SK-N-SH (cell line): ENCODE measurements at regions not wholly inside any gene's neighbourhood (a gene's known extent, or its start where the extent isn't known, plus 50 kb on each side); places are given as distances from the start of the nearest gene placed in this dataset.

Source experiments
- CTCF ChIA-PET: fragments of 300-600, 350-600 bp; formaldehyde crosslinking; extraction: SDS; loops from one replicate; lab custom pipeline; 2021; lab: Yijun Ruan, JAX
- POLR2A ChIA-PET: fragments of 350-600 bp; sonication (Branson Sonifier 250); formaldehyde crosslinking; extraction: SDS; loops from one replicate; lab custom pipeline; 2020; ENCODE audit warnings: antibody characterized with exemption, inconsistent platforms; lab: Yijun Ruan, JAX
- DNase-seq: peaks from one replicate; pipeline ENCODE4 v3.0.0; 2012
- H2AFZ ChIP-seq: fragments of 200-600 bp; sonication (generic); 2 replicates; pipeline ENCODE4 v1.8.1; 2016; ENCODE audit warnings: antibody characterized with exemption, mild to moderate bottlenecking, low read depth
- H3F3A ChIP-seq: fragments of 200-600 bp; sonication (generic); replicated peaks from 2 replicates; pipeline ENCODE3; 2016; ENCODE audit warnings: antibody characterized with exemption, mild to moderate bottlenecking; ENCODE audit not compliant: insufficient read depth
- H3K27ac ChIP-seq, 2 experiments: fragments of 200-500 bp in 1 of 2; fragments of 200-600 bp in 1 of 2; sonication (Bioruptor generic) in 1 of 2; sonication (generic), shearing (Covaris generic) in 1 of 2; 2 replicates each; pipeline versions ENCODE4 v1.5.1 to v1.6.1; 2014 to 2016; ENCODE audit warnings: low read depth in 2 of 2, inconsistent platforms in 1 of 2, low read length in 1 of 2, mild to moderate bottlenecking in 1 of 2, mixed read lengths in 1 of 2
- H3K27me3 ChIP-seq: fragments of 200-600 bp; sonication (generic), shearing (Covaris generic); 2 replicates; pipeline ENCODE4 v1.6.1; 2016; ENCODE audit warnings: mixed run types; ENCODE audit not compliant: insufficient read depth
- H3K36me3 ChIP-seq, 2 experiments: fragments of 200-500 bp in 1 of 2; fragments of 200-600 bp in 1 of 2; sonication (Bioruptor generic) in 1 of 2; sonication (generic) in 1 of 2; replicated peaks in 1 of 2; 2 replicates each; pipeline versions ENCODE3 to v1.5.1; 2014 to 2016; ENCODE audit warnings: low read length in 1 of 2, mild to moderate bottlenecking in 1 of 2; ENCODE audit not compliant: insufficient read depth in 2 of 2, control insufficient read depth in 1 of 2
- H3K4me1 ChIP-seq, 2 experiments: fragments of 200-500 bp in 1 of 2; fragments of 200-600 bp in 1 of 2; sonication (Bioruptor generic) in 1 of 2; sonication (generic), shearing (Covaris generic) in 1 of 2; 2 replicates each; pipeline versions ENCODE4 v1.5.1 to v1.6.1; 2014 to 2016; ENCODE audit warnings: low read depth in 1 of 2, low read length in 1 of 2, mixed run types in 1 of 2; ENCODE audit not compliant: insufficient read depth in 2 of 2, control insufficient read depth in 1 of 2
- H3K4me2 ChIP-seq: fragments of 200-600 bp; sonication (generic), shearing (Covaris generic); 2 replicates; pipeline ENCODE4 v1.6.1; 2017; ENCODE audit warnings: mixed run types
- H3K4me3 ChIP-seq, 2 experiments: fragments of 200-500 bp in 1 of 2; fragments of 200-600 bp in 1 of 2; sonication (Bioruptor generic) in 1 of 2; sonication (generic), shearing (Covaris generic) in 1 of 2; 2 replicates each; pipeline versions ENCODE4 v1.5.1 to v1.8.1; 2014 to 2016; ENCODE audit warnings: low read depth in 2 of 2, inconsistent platforms in 1 of 2, low read length in 1 of 2, mild to moderate bottlenecking in 1 of 2, mixed read lengths in 1 of 2, moderate library complexity in 1 of 2
- H3K79me2 ChIP-seq: fragments of 200-600 bp; sonication (generic); 2 replicates; pipeline ENCODE4 v1.8.1; 2017; ENCODE audit warnings: mild to moderate bottlenecking; ENCODE audit not compliant: insufficient read depth
- H3K9ac ChIP-seq: fragments of 200-600 bp; sonication (generic); 2 replicates; pipeline ENCODE4 v1.6.1; 2017; ENCODE audit warnings: mixed run types
- H3K9me2 ChIP-seq: fragments of 200-600 bp; sonication (generic); 2 replicates; pipeline ENCODE4 v1.6.1; 2017; ENCODE audit warnings: mixed run types
- H3K9me3 ChIP-seq: fragments of 200-600 bp; sonication (generic); 2 replicates; pipeline ENCODE4 v1.6.1; 2017; ENCODE audit warnings: mixed run types, mild to moderate bottlenecking, moderate library complexity
- H4K20me1 ChIP-seq: fragments of 200-600 bp; sonication (generic); 2 replicates; pipeline ENCODE4 v1.6.1; 2017; ENCODE audit warnings: mild to moderate bottlenecking, mixed run types; ENCODE audit not compliant: insufficient read depth
- FOSL2 ChIP-seq: IDR thresholded peaks from 2 replicates; pipeline ENCODE4 v1.4.0; 2012; ENCODE audit warnings: low read depth, mild to moderate bottlenecking, moderate library complexity, borderline replicate concordance
- SIN3A ChIP-seq: IDR thresholded peaks from 2 replicates; pipeline ENCODE4 v1.6.1; 2012; ENCODE audit warnings: low read depth, mild to moderate bottlenecking, low read length, moderate library complexity, borderline replicate concordance
- TCF12 ChIP-seq: IDR thresholded peaks from 2 replicates; pipeline ENCODE4 v1.4.0; 2012
- USF2 ChIP-seq: fragments of 150-350 bp; IDR thresholded peaks from 2 replicates; pipeline ENCODE4 v1.6.1; 2017; ENCODE audit warnings: antibody characterized with exemption, low read length, low read depth, borderline replicate concordance
- WGBS: methylation state at CpG from one replicate; pipeline ENCODE4 v1.1.6; 2017; ENCODE audit warnings: low lambda C conversion rate; 5-methylcytosine and 5-hydroxymethylcytosine counted together
- TF ChIP-seq, protein P1 (sequence below): IDR thresholded peaks from 2 replicates; pipeline ENCODE4 v1.6.1; 2012; ENCODE audit warnings: mild to moderate bottlenecking, low read depth, low read length, moderate library complexity
- TF ChIP-seq, protein P2 (sequence below): IDR thresholded peaks from 2 replicates; pipeline ENCODE4 v1.4.0; 2012; ENCODE audit warnings: low read depth

DNA sequence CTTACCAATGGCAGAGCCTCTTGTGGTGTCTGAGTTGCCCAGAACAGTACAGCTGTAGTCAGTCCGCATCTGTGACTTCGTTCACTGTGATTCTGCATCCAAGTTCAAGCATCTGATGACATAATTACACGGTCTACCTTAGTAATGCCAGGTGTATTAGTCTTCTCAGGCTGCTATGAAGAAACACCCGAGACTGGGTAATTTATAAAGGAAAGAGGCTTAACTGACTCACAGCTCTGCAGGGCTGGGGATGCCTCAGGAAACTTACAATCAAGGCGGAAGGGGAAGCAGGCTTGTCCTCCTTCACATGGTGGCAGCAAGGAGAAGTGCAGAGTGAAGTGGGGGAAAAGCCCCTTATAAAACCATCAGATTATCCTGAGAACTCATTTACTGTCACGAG is 163.9 kb upstream of the SULF2 start (continued):
- TF ChIP-seq USF2, result no peak

GRCh38 chr20:47944682-47945081 is 159.4 kb upstream of the SULF2 start:
- no peak for DNase-seq
- H3K9ac ChIP-seq, result no peak overlapping the region
- 58% methylated on average over 6 of the region's 6 CpGs for WGBS
- CTCF ChIA-PET, result interaction anchor here (1.3 kb wide), 1 partner anchor 713 kb away, joined by 3 read pairs; no protein-coding TSS in a partner anchor
- no peaks in the 10 kb centered on the region for H3K36me3 ChIP-seq
- no peaks in the 10 kb centered on the region for H3K79me2 ChIP-seq
- H3K27me3 ChIP-seq, result no peaks in the 10 kb centered on the region
- H3F3A ChIP-seq, result no peaks in the 10 kb centered on the region
- H2AFZ ChIP-seq, result no peak overlapping the region
- POLR2A ChIA-PET, result no interaction called here
- H4K20me1 ChIP-seq, result no peaks in the 10 kb centered on the region
- no peaks in the 10 kb centered on the region for H3K9me3 ChIP-seq
- H3K4me2 ChIP-seq, result no peak overlapping the region
- no peaks in the 10 kb centered on the region for H3K9me2 ChIP-seq
- no peak overlapping the region for H3K27ac ChIP-seq
- H3K4me3 ChIP-seq, result no peak overlapping the region
- no peak for TF ChIP-seq SIN3A
- peaks cover 0 to under 1% of the 10 kb centered on the region in 2 experiments; a peak in 1 of 4 replicates for H3K4me1 ChIP-seq

DNA sequence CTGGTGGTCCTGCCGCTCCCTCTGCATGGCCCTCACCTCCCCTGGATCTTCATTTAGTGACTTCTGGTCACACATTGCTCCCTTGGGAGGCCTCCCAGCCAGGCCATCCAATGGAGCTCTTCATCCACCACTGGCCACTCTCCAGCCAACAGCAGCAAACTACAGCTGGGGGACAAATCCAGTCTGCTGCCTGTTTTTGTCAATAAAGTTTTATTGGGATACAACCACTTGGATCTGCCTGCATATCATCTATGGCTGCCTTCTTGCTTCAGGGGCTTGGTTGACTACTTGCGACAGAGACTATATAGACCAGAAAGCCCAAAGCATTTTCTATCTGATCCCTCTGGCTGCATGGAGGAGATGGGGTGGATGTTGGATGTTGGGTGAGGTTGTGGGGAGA is 156.6 kb upstream of the SULF2 start:
- Histone ChIP-seq H3K79me2 (no peaks in the 10 kb centered on the region), H3K27ac (no peak overlapping the region), H3K36me3 (no peaks in the 10 kb centered on the region), H3K9ac (no peak overlapping the region), H3K4me2 (no peak overlapping the region), H3K4me1 (peaks cover 0 to 3% of the 10 kb centered on the region in 2 experiments; a peak in 1 of 4 replicates), H3K27me3 (no peaks in the 10 kb centered on the region), H3K9me2 (no peaks in the 10 kb centered on the region), H2AFZ (no peak overlapping the region), H3F3A (no peaks in the 10 kb centered on the region), H4K20me1 (no peaks in the 10 kb centered on the region), H3K9me3 (no peaks in the 10 kb centered on the region), H3K4me3 (no peak overlapping the region)
- no peak for DNase-seq
- POLR2A ChIA-PET, result no interaction called here
- TF ChIP-seq FOSL2, result no peak
- TF ChIP-seq TCF12, result no peak
- TF ChIP-seq, protein P1, sequence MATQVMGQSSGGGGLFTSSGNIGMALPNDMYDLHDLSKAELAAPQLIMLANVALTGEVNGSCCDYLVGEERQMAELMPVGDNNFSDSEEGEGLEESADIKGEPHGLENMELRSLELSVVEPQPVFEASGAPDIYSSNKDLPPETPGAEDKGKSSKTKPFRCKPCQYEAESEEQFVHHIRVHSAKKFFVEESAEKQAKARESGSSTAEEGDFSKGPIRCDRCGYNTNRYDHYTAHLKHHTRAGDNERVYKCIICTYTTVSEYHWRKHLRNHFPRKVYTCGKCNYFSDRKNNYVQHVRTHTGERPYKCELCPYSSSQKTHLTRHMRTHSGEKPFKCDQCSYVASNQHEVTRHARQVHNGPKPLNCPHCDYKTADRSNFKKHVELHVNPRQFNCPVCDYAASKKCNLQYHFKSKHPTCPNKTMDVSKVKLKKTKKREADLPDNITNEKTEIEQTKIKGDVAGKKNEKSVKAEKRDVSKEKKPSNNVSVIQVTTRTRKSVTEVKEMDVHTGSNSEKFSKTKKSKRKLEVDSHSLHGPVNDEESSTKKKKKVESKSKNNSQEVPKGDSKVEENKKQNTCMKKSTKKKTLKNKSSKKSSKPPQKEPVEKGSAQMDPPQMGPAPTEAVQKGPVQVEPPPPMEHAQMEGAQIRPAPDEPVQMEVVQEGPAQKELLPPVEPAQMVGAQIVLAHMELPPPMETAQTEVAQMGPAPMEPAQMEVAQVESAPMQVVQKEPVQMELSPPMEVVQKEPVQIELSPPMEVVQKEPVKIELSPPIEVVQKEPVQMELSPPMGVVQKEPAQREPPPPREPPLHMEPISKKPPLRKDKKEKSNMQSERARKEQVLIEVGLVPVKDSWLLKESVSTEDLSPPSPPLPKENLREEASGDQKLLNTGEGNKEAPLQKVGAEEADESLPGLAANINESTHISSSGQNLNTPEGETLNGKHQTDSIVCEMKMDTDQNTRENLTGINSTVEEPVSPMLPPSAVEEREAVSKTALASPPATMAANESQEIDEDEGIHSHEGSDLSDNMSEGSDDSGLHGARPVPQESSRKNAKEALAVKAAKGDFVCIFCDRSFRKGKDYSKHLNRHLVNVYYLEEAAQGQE, result no peak
- TF ChIP-seq, protein P2, sequence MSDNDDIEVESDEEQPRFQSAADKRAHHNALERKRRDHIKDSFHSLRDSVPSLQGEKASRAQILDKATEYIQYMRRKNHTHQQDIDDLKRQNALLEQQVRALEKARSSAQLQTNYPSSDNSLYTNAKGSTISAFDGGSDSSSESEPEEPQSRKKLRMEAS, result no peak
- 96% methylated on average over 2 of the region's 2 CpGs for WGBS
- CTCF ChIA-PET, result interaction anchor here (1.1 to 1.3 kb wide), 2 partner anchors 8 to 264 kb away, joined by 3 to 4 read pairs; no protein-coding TSS in a partner anchor
